ENCODE measurements at regions not wholly inside any gene's neighbourhood (a gene's known extent, or its start where the extent isn't known, plus 50 kb on each side); places are given as distances from the start of the nearest gene placed in this dataset.

DNA sequence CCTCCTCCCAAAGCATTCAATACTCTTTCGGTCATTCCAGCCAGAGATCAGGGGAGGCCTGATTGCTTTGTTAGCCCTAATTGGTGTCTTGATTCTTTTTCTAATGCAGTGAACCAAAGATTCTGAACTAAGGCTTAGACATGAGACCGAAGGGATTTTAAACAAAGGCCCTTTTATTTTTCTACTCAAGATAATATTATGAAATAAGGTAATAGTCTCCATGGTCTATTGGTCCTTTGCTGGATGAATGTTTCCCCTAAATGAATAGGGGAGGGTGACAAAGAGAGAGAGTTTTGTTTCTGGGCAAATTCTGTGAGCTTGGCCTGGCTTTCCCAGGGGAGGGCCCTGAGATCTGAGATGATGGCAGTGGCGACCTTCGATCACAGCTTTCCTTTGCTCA is 449.1 kb downstream of the TYW1 start:
- H3K79me2 ChIP-seq (ENCODE audit: low read length), result no peaks in the 10 kb centered on the region
- no peak overlapping the region for H3K27ac ChIP-seq (ENCODE audit: low read length)
- H2AFZ ChIP-seq (ENCODE audit: low read length), result no peak overlapping the region
- no peaks in the 10 kb centered on the region for H3K36me3 ChIP-seq (replicated peaks; ENCODE audit: insufficient read depth, low read length)
- no peaks in the 10 kb centered on the region for H3K27me3 ChIP-seq (replicated peaks; ENCODE audit: insufficient read depth, low read length)
- H3K4me2 ChIP-seq (ENCODE audit: low read depth, low read length), result no peak overlapping the region
- TF ChIP-seq EZH2phosphoT487 (IDR thresholded peaks at IDR 0.05; ENCODE audit: low read length), result no peak
- TF ChIP-seq EZH2 (optimal IDR thresholded peaks at IDR 0.05; ENCODE audit: low read depth, low read length), result no peak
- TF ChIP-seq CTCF (IDR thresholded peaks at IDR 0.05; ENCODE audit: low read length), result no peak
- no peak overlapping the region for H3K4me3 ChIP-seq (ENCODE audit: low read length)
- H3K9me2 ChIP-seq (replicated peaks; ENCODE audit: insufficient read depth, low read length), result no peaks in the 10 kb centered on the region
- no peaks in the 10 kb centered on the region for H3K9me3 ChIP-seq (replicated peaks; ENCODE audit: insufficient read depth, low read length)
- no peaks in the 10 kb centered on the region for H3K4me1 ChIP-seq (ENCODE audit: low read length)
- H3K9ac ChIP-seq (ENCODE audit: low read length), result no peak overlapping the region
- no peaks in the 10 kb centered on the region for H4K20me1 ChIP-seq (ENCODE audit: insufficient read depth, low read length)
- no peaks in the 10 kb centered on the region for H3F3A ChIP-seq (ENCODE audit: insufficient read depth, low read length)
- DNase-seq, result no peak

DNA sequence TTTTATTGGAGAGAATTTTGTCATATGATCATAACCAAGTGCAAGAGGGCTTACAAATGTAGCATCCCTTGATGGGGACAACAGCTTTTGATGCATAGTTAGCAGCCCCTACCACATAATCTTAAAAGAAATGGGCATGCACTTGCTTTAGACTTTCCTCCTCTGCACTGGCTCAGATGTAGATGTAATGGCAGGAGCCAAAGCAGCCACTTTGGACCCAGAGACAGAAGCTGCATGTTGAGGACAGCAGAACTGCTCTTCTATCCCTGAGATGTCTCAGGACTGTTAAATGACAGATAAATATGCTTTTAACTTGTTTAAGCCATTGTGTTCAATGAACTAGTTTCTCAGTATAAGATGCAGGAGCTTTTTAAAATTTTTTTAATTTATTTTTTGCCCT is 450.7 kb downstream of the TYW1 start:
- no peaks in the 10 kb centered on the region for H3K36me3 ChIP-seq (replicated peaks; ENCODE audit: insufficient read depth, low read length)
- no peak overlapping the region for H3K4me3 ChIP-seq (ENCODE audit: low read length)
- no peaks in the 10 kb centered on the region for H3K27me3 ChIP-seq (replicated peaks; ENCODE audit: insufficient read depth, low read length)
- H3K9me3 ChIP-seq (replicated peaks; ENCODE audit: insufficient read depth, low read length), result no peaks in the 10 kb centered on the region
- no peak for TF ChIP-seq CTCF (IDR thresholded peaks at IDR 0.05; ENCODE audit: low read length)
- TF ChIP-seq EZH2 (optimal IDR thresholded peaks at IDR 0.05; ENCODE audit: low read depth, low read length), result no peak
- no peak for TF ChIP-seq EZH2phosphoT487 (IDR thresholded peaks at IDR 0.05; ENCODE audit: low read length)
- no peak overlapping the region for H2AFZ ChIP-seq (ENCODE audit: low read length)
- no peaks in the 10 kb centered on the region for H3K9me2 ChIP-seq (replicated peaks; ENCODE audit: insufficient read depth, low read length)
- H4K20me1 ChIP-seq (ENCODE audit: insufficient read depth, low read length), result no peaks in the 10 kb centered on the region
- no peaks in the 10 kb centered on the region for H3K4me1 ChIP-seq (ENCODE audit: low read length)
- no peak overlapping the region for H3K27ac ChIP-seq (ENCODE audit: low read length)
- H3K79me2 ChIP-seq (ENCODE audit: low read length), result no peaks in the 10 kb centered on the region
- DNase-seq, result no peak
- H3F3A ChIP-seq (ENCODE audit: insufficient read depth, low read length), result no peaks in the 10 kb centered on the region
- no peak overlapping the region for H3K4me2 ChIP-seq (ENCODE audit: low read depth, low read length)
- no peak overlapping the region for H3K9ac ChIP-seq (ENCODE audit: low read length)

GRCh38 chr7:67448271-67448670 is 451.6 kb downstream of the TYW1 start:
- H3K9me2 ChIP-seq (replicated peaks; ENCODE audit: insufficient read depth, low read length), result no peaks in the 10 kb centered on the region
- H4K20me1 ChIP-seq (ENCODE audit: insufficient read depth, low read length), result no peaks in the 10 kb centered on the region
- TF ChIP-seq EZH2phosphoT487 (IDR thresholded peaks at IDR 0.05; ENCODE audit: low read length) (no peak), EZH2 (optimal IDR thresholded peaks at IDR 0.05; ENCODE audit: low read depth, low read length) (no peak)
- H3K36me3 ChIP-seq (replicated peaks; ENCODE audit: insufficient read depth, low read length), result no peaks in the 10 kb centered on the region
- no peaks in the 10 kb centered on the region for H3F3A ChIP-seq (ENCODE audit: insufficient read depth, low read length)
- H3K4me2 ChIP-seq (ENCODE audit: low read depth, low read length), result no peak overlapping the region
- H3K4me1 ChIP-seq (ENCODE audit: low read length), result no peaks in the 10 kb centered on the region
- H3K79me2 ChIP-seq (ENCODE audit: low read length), result no peaks in the 10 kb centered on the region
- DNase-seq, result no peak
- H3K27me3 ChIP-seq (replicated peaks; ENCODE audit: insufficient read depth, low read length), result no peaks in the 10 kb centered on the region
- H3K9ac ChIP-seq (ENCODE audit: low read length), result no peak overlapping the region
- no peak overlapping the region for H3K27ac ChIP-seq (ENCODE audit: low read length)
- H3K9me3 ChIP-seq (replicated peaks; ENCODE audit: insufficient read depth, low read length), result no peaks in the 10 kb centered on the region
- H2AFZ ChIP-seq (ENCODE audit: low read length), result no peak overlapping the region
- no peak overlapping the region for H3K4me3 ChIP-seq (ENCODE audit: low read length)

DNA sequence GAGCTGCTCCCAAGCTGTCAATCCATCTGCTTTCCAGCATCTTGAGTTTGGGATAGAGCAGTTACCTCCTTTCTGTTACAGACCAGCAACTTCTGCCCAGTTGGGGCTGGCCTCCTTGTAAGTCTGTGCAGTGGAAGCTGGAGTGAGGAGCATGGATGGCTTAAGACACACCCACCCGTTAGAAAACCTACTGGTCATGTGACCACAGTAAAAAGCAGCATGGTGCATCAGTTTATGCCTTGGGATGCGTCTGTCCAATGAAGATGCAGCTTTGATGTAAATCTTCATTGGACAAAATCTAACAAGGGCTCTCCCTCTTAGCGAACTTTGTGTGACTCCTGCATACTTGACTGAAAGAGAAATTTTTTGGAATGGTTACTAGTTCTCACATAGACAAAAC is 453.5 kb downstream of the TYW1 start:
- H2AFZ ChIP-seq (ENCODE audit: low read length), result no peak overlapping the region
- H4K20me1 ChIP-seq (ENCODE audit: insufficient read depth, low read length), result no peaks in the 10 kb centered on the region
- no peak overlapping the region for H3K9ac ChIP-seq (ENCODE audit: low read length)
- H3K9me3 ChIP-seq (replicated peaks; ENCODE audit: insufficient read depth, low read length), result no peaks in the 10 kb centered on the region
- H3K36me3 ChIP-seq (replicated peaks; ENCODE audit: insufficient read depth, low read length), result no peaks in the 10 kb centered on the region
- no peaks in the 10 kb centered on the region for H3F3A ChIP-seq (ENCODE audit: insufficient read depth, low read length)
- no peak for TF ChIP-seq CTCF (IDR thresholded peaks at IDR 0.05; ENCODE audit: low read length)
- TF ChIP-seq EZH2 (optimal IDR thresholded peaks at IDR 0.05; ENCODE audit: low read depth, low read length), result no peak
- TF ChIP-seq EZH2phosphoT487 (IDR thresholded peaks at IDR 0.05; ENCODE audit: low read length), result no peak
- no peaks in the 10 kb centered on the region for H3K9me2 ChIP-seq (replicated peaks; ENCODE audit: insufficient read depth, low read length)
- H3K4me3 ChIP-seq (ENCODE audit: low read length), result no peak overlapping the region
- no peak overlapping the region for H3K4me2 ChIP-seq (ENCODE audit: low read depth, low read length)
- DNase-seq, result no peak
- no peaks in the 10 kb centered on the region for H3K4me1 ChIP-seq (ENCODE audit: low read length)
- H3K79me2 ChIP-seq (ENCODE audit: low read length), result no peaks in the 10 kb centered on the region
- H3K27ac ChIP-seq (ENCODE audit: low read length), result no peak overlapping the region
- no peaks in the 10 kb centered on the region for H3K27me3 ChIP-seq (replicated peaks; ENCODE audit: insufficient read depth, low read length)
